ENCODE measurements at regions not wholly inside any gene's neighbourhood (a gene's known extent, or its start where the extent isn't known, plus 50 kb on each side); places are given as distances from the start of the nearest gene placed in this dataset.

DNA sequence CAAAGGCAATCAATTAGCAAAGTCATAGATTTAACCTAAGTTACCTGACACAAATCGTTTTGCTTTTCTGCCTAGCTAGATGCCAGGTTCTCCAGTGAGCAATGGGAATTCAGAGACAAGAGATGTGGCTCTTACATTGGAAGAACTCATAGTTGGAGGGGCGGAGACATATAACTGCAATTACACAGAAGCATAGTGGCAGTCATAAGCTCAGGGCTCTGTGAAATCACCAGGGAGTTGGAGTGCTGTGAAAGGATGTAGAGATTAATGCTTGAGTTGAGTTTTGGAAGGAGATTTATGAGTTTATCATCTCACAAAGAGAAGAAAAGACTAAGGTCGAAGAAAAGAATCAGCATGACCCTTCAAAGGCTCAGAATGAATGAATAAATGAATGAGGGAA, 457.2 kb upstream of the TRIB2 start:
- TF ChIP-seq, protein P1, sequence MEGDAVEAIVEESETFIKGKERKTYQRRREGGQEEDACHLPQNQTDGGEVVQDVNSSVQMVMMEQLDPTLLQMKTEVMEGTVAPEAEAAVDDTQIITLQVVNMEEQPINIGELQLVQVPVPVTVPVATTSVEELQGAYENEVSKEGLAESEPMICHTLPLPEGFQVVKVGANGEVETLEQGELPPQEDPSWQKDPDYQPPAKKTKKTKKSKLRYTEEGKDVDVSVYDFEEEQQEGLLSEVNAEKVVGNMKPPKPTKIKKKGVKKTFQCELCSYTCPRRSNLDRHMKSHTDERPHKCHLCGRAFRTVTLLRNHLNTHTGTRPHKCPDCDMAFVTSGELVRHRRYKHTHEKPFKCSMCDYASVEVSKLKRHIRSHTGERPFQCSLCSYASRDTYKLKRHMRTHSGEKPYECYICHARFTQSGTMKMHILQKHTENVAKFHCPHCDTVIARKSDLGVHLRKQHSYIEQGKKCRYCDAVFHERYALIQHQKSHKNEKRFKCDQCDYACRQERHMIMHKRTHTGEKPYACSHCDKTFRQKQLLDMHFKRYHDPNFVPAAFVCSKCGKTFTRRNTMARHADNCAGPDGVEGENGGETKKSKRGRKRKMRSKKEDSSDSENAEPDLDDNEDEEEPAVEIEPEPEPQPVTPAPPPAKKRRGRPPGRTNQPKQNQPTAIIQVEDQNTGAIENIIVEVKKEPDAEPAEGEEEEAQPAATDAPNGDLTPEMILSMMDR (conservative IDR thresholded peaks at IDR 0.05): no peak
- TF ChIP-seq EZH2 (IDR thresholded peaks at IDR 0.05; ENCODE audit: low read depth): no peak
